GM13976 (cell line): ENCODE measurements at regions not wholly inside any gene's neighbourhood (a gene's known extent, or its start where the extent isn't known, plus 50 kb on each side); places are given as distances from the start of the nearest gene placed in this dataset.

ENCODE experiments used
- DNase-seq: peaks from one replicate; pipeline ENCODE4 v3.0.0; 2012; ENCODE audit warnings: low spot score
- in situ Hi-C: fragments of 300-500 bp; cut with MboI; formaldehyde crosslinking; loops from one replicate; pipeline ENCODE4 v1.12.0; 2022; ENCODE audit warnings: low sequenced_read_pairs, mixed read lengths, inconsistent platforms; ENCODE audit not compliant: unreplicated experiment
- TF ChIP-seq, protein P1 (sequence below): IDR thresholded peaks from 2 replicates; pipeline ENCODE4 v1.5.1; 2012; ENCODE audit warnings: borderline replicate concordance, mild to moderate bottlenecking; ENCODE audit not compliant: insufficient read depth; ENCODE audit errors: extremely low read depth, missing control alignments, control extremely low read depth

- no peak for DNase-seq
- in situ Hi-C loops: no loop called here
- TF ChIP-seq, protein P1, sequence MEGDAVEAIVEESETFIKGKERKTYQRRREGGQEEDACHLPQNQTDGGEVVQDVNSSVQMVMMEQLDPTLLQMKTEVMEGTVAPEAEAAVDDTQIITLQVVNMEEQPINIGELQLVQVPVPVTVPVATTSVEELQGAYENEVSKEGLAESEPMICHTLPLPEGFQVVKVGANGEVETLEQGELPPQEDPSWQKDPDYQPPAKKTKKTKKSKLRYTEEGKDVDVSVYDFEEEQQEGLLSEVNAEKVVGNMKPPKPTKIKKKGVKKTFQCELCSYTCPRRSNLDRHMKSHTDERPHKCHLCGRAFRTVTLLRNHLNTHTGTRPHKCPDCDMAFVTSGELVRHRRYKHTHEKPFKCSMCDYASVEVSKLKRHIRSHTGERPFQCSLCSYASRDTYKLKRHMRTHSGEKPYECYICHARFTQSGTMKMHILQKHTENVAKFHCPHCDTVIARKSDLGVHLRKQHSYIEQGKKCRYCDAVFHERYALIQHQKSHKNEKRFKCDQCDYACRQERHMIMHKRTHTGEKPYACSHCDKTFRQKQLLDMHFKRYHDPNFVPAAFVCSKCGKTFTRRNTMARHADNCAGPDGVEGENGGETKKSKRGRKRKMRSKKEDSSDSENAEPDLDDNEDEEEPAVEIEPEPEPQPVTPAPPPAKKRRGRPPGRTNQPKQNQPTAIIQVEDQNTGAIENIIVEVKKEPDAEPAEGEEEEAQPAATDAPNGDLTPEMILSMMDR: no peak
Measured at GRCh38 chr17:15882058-15882720, 62.7 kb upstream of the ADORA2B start.

DNA sequence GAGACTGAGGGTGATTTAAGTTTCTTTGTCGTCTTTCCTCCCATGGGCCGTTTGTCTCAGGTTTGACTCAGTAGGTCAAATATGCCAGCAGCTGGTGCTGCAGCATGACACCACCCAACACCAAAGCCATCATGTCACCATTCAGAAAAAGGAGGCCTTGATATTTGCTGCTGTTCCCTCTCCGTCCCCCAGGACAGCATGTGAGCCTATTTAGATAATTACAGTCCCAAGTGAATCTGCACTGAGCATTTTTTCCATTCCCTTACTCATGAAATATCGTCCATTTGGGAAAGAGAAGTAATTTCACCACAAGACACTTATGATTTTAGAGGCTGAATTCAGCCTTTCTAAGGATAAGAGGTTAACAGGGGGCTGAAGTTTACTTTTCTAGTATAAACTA is 62.2 kb upstream of the ADORA2B start:
- TF ChIP-seq, protein P1: no peak
- in situ Hi-C loops: no loop called here
- no peak for DNase-seq

GRCh38 chr17:15883617-15884111 is 61.3 kb upstream of the ADORA2B start:
- no peak for DNase-seq
- TF ChIP-seq, protein P1: no peak
- in situ Hi-C loops: no loop called here

DNA sequence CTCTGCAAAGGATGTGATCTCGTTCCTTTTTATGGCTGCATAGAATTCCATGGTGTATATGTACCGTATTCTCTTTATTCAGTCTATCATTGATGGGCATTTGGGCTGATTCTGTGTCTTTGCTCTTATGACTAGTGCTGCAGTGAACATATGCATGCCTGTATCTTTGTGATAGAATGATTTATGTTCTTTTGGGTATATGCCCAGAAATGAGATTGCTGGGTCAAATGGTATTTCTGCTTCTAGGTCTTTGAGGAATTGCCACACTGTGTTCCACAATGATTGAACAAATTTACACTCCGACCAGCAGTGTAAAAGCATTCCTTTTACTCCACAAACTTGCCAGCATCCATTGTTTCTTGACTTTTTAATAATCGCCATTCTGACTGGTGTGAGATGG is 60.2 kb upstream of the ADORA2B start:
- no peak for DNase-seq
- TF ChIP-seq, protein P1: no peak
- in situ Hi-C loops: no loop called here

DNA sequence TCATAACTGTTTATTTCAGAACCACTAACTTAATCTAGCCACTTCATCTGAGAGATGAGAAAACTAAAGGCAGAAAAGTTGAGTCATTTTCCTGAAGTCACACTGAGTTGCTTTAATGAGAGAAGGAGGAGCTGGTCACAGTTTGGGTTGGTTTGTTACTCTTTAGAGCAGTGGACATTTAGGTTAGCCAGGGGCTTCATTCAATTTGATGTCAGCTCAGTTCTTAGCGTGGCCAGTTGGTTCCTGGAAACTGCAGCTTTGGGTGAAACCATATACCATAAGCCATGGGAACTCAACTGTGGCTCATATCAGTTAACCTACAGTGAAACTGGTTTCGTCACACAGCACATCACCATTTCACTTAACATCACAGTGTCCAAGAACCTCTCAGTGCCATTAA is 59.2 kb upstream of the ADORA2B start:
- in situ Hi-C loops: no loop called here
- TF ChIP-seq, protein P1: no peak
- DNase-seq: no peak

GRCh38 chr17:15886221-15886620 is 58.7 kb upstream of the ADORA2B start:
- no peak for DNase-seq
- TF ChIP-seq, protein P1: no peak
- in situ Hi-C loops: no loop called here
